ENCODE measurements at regions not wholly inside any gene's neighbourhood (a gene's known extent, or its start where the extent isn't known, plus 50 kb on each side); places are given as distances from the start of the nearest gene placed in this dataset.

DNA sequence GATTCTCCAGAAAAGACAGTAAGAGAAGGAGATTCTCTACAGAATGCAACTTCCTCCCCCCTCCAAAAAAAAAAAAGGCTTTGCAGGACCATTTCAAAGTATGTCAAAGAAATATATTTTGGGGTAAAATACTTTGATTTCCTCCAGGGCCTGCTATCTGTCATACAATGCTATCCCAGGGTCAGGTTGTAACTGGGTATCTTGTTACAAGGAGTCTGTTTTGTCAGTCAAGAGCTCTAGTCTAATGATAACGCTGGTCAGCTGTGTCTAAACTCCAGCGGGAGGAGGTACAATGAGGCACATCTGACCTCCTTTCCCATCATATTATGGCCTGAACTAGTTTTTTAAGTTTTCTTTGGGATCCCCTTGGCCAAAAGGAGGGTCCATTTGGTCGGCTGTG, 408.4 kb upstream of the CDH5 start:
- no peak for DNase-seq (ENCODE audit: low read depth)

- DNase-seq (ENCODE audit: low read depth) = no peak
These were observed 410.4 kb upstream of the CDH5 start for GRCh38 chr16:65956100-65956499.

- DNase-seq (ENCODE audit: low read depth) = no peak
These were observed 412.0 kb upstream of the CDH5 start for GRCh38 chr16:65954446-65954845.

DNA sequence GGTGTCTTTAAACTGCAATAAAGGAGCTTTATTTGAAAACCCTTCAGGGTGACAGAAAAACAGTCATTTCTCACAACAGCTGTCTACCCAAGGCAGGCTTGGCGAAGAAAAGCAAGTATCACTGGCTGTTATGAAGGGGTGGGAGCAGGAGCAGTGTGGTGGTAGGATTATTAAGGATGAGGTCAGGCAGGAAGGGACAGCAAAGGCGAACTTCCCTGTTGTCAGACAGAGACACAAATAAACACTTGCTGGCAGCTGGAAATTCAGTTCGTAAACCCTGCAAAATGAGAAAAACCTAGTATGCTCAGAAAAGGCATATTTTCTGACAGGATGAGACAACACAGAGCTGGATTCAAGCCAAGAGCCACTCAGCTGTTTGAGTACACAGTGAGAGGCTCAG, 416.3 kb upstream of the CDH5 start:
- DNase-seq (ENCODE audit: low read depth) = no peak

DNA sequence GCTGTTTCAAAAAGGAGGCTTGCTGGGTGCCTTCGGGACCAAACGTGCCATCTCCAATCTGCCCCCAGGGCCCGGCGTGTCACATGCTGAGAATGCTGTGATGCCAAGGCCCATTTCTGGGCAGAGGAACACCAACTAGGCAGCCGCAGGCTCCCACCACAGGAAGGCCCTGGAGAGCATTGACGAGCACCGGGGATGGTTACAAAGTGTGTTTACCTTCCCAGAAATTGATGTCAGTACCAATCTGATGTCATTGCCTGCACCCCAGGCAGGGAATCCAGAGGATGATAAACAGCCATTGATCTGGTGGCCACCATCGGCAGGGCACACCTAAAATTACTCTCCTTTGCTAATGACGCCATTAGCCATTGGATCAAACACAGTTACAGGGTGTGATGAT, 418.1 kb upstream of the CDH5 start:
- no peak for DNase-seq (ENCODE audit: low read depth)

- no peak for DNase-seq (ENCODE audit: low read depth)
These were observed 418.5 kb upstream of the CDH5 start for GRCh38 chr16:65947951-65948350.

- DNase-seq (ENCODE audit: low read depth) = no peak
These were observed 421.0 kb upstream of the CDH5 start for GRCh38 chr16:65945493-65945892.

GRCh38 chr16:65944361-65944760, 422.1 kb upstream of the CDH5 start:
- DNase-seq (ENCODE audit: low read depth) = no peak

DNA sequence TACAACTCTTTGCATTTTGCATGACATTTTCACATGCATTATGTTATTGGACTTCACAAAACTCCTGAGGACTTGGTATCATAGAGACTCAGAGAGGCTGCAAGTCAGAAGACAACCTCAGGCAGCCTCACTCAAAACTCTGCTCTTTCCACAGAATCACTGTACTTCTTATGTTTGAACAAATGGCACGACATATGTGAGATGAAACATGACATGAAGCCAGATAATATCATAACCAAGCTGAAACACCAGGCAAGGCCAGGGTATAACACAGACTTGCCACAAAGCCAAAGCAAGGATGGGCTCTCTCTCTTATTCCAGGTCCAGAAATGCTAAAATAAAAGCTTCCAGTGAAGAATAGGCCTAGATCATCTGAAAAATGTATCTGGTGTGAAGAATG, 425.8 kb upstream of the CDH5 start:
- no peak for DNase-seq (ENCODE audit: low read depth)

GRCh38 chr16:65938083-65938482, 428.4 kb upstream of the CDH5 start:
- no peak for DNase-seq (ENCODE audit: low read depth)

- DNase-seq (ENCODE audit: low read depth) = no peak
These were observed 429.0 kb upstream of the CDH5 start for GRCh38 chr16:65937455-65937854.

- no peak for DNase-seq (ENCODE audit: low read depth)
These were observed 430.4 kb upstream of the CDH5 start for GRCh38 chr16:65936096-65936495.

DNA sequence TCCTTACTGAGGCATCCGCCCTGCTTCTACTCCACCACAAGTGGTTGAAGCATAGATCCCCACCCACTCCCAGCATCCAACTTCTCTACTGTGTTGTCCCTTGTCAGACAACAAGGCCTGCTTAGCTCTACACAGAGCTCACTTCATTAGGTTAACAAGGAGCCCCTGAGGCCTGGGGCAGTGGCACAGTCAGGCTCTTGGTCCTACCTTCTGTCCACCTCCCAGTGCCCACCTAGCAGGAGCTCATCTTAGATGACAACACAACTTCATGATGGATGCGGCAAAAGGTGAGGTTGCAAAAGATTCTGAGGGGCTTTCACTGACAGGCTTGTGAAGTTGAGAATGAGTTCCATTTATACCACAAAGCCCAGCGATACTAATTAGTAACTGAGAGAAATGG, 432.0 kb upstream of the CDH5 start:
- DNase-seq (ENCODE audit: low read depth) = no peak

GRCh38 chr16:65933703-65934102, 432.8 kb upstream of the CDH5 start:
- DNase-seq (ENCODE audit: low read depth) = no peak

- DNase-seq (ENCODE audit: low read depth) = no peak
These were observed 434.0 kb upstream of the CDH5 start for GRCh38 chr16:65932350-65933072.

DNA sequence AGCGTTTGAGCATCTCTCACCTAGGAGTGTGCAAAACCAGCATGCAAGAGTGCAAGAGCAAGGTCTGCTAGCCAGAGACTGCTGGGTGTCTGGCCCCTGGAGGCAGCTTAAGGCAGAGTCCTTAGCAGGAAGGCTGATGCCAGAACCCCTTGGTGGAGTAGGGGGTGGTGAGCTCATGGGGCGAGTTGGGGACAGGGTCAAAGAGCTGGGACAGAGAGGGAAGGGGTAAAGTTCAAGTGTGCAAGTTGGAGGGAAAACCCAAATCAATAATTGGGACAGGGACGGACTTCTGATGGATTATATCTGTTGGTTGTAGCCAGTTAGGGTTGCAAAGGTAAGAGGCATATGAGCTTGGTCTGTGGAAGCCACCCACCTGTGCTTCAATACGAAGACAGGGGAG, 443.6 kb upstream of the CDH5 start:
- no peak for DNase-seq (ENCODE audit: low read depth)

DNA sequence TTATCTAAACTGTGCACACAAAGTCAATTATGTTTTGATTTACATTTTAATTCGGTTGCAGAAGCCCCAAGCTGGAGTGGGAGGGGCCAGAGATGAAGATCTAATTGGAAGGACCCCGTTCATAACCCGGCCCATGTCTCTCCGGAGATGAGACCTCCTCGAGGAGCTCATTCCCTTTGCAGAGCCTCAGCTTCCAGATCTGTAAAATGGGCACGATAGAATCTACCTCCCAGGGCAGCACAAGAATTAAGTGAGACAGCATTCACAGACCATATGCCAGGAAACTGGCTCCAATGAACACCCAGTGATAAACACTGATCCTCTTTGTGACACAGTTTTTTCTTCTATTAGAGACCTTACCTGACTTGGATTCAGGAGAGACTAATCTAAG, 446.5 kb upstream of the CDH5 start:
- DNase-seq (ENCODE audit: low read depth) = no peak

- DNase-seq (ENCODE audit: low read depth) = no peak
These were observed 447.1 kb upstream of the CDH5 start for GRCh38 chr16:65919145-65919985.

GRCh38 chr16:65917466-65917865, 449.0 kb upstream of the CDH5 start:
- DNase-seq (ENCODE audit: low read depth) = no peak

- no peak for DNase-seq (ENCODE audit: low read depth)
These were observed 449.5 kb upstream of the CDH5 start for GRCh38 chr16:65916995-65917394.

DNA sequence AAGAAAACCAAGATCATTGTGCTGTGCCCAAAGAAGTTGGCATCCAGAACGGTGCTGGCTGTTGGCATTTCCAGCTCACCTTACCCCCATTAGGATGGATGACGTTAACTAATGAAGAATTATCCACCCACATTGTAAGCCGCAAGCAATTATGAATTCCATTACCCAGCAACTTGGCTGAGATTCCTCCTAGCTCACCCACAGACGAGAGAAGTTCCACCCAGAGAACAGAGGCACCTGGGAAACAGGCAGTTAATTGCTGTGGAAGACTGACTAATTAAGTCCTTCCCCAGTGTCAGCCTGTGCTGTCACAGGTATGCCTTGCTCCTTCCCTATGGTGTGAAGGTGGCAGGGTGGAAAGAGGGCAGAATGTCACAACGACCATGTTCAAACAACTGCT, 456.2 kb upstream of the CDH5 start:
- no peak for DNase-seq (ENCODE audit: low read depth)

- no peak for DNase-seq (ENCODE audit: low read depth)
These were observed 457.0 kb upstream of the CDH5 start for GRCh38 chr16:65909310-65910050.

DNA sequence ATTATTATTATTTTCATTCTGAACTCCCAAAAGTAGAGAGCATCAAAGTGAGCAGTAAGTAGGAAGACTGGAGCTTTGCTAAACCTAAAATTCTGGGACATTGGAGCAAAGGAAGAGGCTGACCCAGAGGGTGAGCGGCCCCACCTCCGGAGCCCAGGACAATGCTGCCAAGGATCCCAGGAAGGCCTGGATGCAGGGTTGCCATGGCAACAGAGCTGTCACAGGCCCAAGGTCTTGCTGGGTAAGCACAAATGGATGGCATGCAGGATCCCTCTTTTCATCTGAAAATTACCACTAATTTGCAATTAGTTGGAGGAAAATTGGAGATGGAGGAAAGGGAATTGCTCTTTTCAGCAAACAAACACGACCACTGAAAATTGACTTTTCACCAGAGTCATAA, 457.9 kb upstream of the CDH5 start:
- no peak for DNase-seq (ENCODE audit: low read depth)
